Neural progenitor cell (in vitro differentiated cells): ENCODE measurements at regions not wholly inside any gene's neighbourhood (a gene's known extent, or its start where the extent isn't known, plus 50 kb on each side); places are given as distances from the start of the nearest gene placed in this dataset.

Source experiments
- EZH2 ChIP-seq: fragments of 200-600 bp; sonication (generic); IDR thresholded peaks from 2 replicates; pipeline ENCODE4 v1.6.1; 2017; ENCODE audit warnings: antibody characterized with exemption, mild to moderate bottlenecking, moderate library complexity
- TF ChIP-seq, protein P1 (sequence below): fragments of 200-600 bp; sonication (generic); IDR thresholded peaks from 2 replicates; pipeline ENCODE4 v1.5.1; 2017; ENCODE audit warnings: antibody characterized with exemption, mild to moderate bottlenecking

DNA sequence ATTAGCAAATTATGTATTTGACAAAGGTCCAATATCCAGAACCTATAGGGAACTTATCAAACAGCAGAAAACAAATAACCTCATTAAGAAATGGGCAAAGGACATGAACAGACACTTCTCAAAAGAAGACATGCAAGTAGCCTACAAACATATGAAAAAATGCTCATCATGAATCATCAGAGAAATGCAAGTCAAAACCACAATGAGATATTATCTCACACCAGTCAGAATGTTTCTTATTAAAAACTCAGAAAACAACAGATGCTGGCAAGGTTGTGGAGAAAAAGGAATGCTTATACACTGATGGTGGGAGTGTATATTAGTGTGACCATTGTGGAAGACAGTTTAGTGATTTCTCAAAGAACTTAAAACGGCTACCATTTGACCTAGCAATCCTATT is 116.1 kb upstream of the CRBN start:
- TF ChIP-seq, protein P1, sequence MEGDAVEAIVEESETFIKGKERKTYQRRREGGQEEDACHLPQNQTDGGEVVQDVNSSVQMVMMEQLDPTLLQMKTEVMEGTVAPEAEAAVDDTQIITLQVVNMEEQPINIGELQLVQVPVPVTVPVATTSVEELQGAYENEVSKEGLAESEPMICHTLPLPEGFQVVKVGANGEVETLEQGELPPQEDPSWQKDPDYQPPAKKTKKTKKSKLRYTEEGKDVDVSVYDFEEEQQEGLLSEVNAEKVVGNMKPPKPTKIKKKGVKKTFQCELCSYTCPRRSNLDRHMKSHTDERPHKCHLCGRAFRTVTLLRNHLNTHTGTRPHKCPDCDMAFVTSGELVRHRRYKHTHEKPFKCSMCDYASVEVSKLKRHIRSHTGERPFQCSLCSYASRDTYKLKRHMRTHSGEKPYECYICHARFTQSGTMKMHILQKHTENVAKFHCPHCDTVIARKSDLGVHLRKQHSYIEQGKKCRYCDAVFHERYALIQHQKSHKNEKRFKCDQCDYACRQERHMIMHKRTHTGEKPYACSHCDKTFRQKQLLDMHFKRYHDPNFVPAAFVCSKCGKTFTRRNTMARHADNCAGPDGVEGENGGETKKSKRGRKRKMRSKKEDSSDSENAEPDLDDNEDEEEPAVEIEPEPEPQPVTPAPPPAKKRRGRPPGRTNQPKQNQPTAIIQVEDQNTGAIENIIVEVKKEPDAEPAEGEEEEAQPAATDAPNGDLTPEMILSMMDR: no peak
- TF ChIP-seq EZH2: no peak
